ENCODE measurements at regions not wholly inside any gene's neighbourhood (a gene's known extent, or its start where the extent isn't known, plus 50 kb on each side); places are given as distances from the start of the nearest gene placed in this dataset.

GRCh38 chr4:186935901-186936300, 212.2 kb upstream of the FAT1 start:
- no peak for DNase-seq

DNA sequence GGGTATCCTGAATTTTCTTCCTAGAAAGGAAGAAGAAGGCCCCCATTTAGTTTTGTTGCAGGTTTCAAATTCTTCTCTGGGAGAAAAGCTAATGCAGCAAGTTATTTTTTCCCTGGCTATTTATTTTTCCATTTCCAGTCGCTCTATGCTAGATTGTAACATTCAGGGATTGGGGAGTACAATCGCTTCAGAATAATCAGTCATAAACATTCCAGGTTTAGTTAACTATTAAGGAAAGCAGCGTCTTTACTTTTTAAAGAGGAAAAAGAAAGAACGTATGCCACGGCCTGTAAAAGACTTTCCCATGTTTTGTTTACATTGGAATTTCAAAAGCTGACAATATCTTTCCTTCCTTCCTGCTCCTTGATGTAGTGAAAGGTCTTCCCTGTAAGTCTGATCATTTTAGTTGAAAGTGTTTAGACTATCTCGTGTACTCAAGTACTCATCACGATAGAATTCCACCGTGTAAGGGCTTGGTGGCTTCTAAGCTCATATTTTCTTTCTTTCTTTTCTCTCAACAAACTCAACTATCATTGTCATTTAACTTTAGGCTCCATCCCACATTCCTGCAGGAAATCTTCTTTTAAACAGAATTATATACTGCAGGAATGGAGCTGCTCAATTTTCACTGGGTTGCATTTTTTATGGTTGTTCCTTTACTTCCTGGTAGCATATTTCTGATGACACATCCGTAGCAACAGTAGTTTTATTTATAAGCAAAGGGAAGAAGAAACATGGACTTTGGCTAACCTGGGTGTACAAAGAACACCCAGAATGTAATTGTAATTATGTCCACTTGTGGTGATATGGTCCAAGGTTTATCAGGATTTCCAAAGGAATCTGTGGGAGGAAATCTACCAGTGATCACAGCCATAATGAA, 213.1 kb upstream of the FAT1 start:
- no peak for DNase-seq

GRCh38 chr4:186939226-186939625, 215.6 kb upstream of the FAT1 start:
- DNase-seq: no peak

DNA sequence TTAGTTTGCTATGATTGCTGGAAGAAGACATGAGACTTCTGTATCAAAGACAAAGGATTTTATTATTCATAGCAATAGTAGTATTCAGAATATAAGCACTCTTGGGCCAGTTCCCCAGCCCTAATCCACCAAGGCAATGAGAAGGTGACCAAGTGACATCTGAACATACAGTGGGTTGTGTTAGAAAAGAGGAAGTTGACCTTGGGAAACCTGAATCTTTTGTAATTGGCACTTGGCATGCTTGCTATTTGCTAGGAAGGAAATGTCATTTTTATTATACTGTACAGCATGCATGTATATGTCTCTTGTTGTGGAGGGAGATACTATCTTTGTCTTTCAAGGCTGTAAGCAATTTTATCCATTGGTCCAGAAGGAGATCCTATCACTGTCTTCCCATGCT, 216.1 kb upstream of the FAT1 start:
- DNase-seq: no peak

- DNase-seq: no peak
These were observed 216.8 kb upstream of the FAT1 start for GRCh38 chr4:186940476-186940875.

GRCh38 chr4:186942758-186943377, 219.2 kb upstream of the FAT1 start:
- no peak for DNase-seq

- no peak for DNase-seq
These were observed 219.8 kb upstream of the FAT1 start for GRCh38 chr4:186943411-186943810.

DNA sequence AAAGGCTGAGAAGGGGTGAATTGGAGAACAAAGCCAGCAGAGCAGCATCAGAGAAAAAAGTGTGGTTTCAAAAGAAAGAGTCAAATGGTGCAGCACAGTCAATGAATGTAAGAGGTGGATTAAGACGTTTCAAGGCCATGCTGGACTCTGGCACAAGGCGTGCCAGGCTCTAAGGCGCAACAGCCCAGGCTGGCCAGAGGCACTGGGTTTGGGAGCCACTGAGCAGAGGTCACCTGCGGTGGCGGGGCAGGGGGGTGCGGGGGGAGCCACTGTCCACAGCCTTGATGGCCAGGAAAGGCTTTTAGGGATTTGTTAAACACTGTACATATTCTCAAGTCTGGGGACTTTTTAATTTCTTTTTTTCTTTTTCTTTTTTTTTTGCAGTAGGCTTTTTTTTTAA, 222.5 kb upstream of the FAT1 start:
- DNase-seq: no peak

GRCh38 chr4:186946682-186947294, 223.1 kb upstream of the FAT1 start:
- DNase-seq: no peak

GRCh38 chr4:186948361-186949242, 224.9 kb upstream of the FAT1 start:
- no peak for DNase-seq

GRCh38 chr4:186949847-186950246, 226.2 kb upstream of the FAT1 start:
- DNase-seq: no peak

DNA sequence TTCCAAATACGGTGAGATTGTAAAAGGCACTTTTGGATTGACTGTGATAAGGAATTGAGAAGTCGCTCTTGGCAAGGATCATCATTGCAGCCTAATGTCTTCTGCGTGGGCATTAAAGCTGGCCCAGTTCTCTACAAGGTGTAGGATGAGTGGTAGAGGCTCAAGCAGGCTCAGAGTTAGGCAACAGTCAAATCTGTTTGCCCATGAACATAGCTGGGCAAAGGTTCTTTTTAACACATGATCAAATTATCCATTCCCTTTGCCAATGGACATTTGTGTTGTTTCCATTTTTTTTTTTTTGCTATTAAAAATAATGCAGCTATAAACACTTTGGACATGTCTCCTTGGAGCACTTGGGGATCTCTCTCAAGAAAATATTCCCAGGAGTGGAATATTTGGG, 229.1 kb upstream of the FAT1 start:
- no peak for DNase-seq

DNA sequence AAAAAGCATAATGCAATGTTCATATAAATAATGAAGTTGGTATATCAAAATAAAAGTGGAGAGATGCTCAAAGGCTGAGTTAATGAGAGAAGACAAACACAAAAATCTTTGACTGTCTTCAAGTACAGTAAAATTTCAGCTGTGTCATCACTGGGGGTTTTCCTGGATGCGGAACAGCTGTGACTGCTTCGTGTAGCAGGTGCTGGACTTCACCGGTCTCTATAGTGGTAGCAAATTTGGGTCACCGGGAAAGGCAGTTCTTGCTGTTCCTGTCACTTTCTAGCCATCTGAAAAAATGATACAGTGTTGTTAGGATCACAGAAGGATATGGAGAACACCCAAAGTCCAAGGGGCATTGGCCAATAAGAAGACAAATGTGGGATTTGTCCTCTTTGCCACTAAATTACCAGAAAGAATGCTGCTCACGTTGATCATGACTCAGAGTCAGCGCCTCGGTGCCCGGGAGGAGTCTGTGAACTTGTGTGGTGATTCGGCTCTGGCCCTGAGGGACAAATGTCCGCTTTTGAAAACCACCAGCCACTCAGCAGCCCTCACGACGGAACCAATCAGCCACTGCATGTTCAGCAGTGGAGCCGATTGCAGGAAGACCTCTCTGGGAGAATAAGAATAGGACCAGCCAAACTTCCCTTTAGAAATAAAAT, 230.1 kb upstream of the FAT1 start:
- DNase-seq: no peak

DNA sequence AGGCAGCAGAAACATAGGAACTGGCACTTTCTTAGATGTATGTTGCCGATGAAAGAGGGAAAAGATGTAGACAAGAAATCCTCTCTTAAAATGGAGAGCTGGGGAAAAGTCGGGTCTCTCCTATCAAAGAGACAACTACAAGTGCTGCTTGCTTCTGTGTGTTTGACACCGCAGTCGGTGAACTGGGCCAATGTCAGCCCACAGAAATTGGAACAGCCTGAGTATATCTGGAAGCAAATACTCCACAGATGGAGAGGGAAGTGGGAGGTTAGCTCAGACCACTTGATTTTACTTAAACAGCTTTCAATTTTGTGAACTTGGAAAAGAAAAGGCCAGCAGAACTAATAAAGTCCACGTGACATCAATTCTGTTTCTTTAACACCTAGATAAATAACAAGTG, 230.9 kb upstream of the FAT1 start:
- DNase-seq: no peak

DNA sequence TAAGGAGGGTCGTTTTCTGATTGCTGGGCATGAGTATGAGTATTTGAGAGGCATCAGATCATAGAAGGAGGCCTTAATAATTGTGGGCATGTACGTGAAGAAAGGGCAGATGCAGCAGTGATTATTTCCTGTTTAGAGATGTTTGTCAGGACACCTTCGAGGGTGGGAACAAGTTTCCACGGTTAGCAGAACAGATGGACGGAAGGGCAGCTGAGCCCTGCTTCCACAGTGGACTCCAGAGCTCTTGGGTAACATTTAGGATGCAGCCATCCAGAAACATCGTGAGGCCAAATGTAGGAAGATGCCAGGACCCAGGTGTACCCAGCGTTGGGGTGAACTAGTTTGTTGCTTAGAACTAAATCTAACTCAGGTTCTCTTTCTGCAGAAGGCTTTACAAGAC, 231.3 kb upstream of the FAT1 start:
- DNase-seq: no peak

- DNase-seq: no peak
These were observed 234.4 kb upstream of the FAT1 start for GRCh38 chr4:186957952-186958555.

DNA sequence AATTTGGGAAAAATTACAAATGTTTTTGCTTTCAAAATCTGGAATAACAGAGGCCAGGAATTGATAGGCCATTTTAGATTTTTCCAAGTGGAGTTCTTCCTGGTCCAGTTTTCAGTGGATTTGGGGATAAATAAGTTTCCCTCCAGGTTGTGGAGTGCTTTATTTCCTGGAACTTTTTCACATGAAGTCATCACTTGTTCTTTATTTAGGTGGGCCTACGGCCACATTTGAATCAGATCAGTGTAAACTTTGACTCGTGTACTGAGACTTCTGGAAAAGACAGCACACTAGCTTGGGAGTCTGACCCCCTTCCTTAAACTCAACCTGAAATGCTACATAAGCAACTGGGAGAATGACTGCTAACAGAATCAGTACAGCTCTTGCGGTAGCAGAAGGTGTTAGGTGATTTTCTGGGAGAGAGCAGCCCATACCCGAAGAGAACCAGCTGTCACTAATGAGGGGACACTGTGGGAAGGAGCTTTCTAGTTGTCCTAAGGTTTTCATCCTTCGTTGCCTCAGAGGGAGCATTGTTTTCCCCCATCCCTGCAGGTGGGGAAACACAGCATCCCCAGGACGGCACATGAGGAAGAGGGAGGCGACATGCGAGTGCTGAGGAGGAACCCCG, 235.2 kb upstream of the FAT1 start:
- no peak for DNase-seq

- DNase-seq: no peak
These were observed 256.5 kb upstream of the FAT1 start for GRCh38 chr4:186979961-186980745.

- no peak for DNase-seq
These were observed 257.5 kb upstream of the FAT1 start for GRCh38 chr4:186981161-186981560.

DNA sequence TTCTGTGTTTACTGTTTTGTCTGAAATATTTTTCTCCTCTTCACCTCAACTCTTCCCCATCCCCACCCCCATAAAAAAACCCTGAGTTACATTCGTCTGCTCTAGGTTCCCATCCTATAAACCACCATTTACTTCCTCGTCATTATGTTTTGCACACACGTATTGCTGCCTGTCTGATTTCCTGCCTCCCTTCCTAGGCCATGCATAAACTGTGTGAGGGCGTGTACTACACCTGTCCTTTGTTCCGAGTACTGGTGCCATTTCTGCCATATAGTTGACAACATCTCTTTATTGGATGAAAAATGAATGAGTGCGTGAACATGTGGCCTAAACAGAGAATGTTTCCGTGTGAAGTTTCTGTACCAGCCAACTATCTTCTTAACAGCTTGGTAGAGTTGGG, 258.5 kb upstream of the FAT1 start:
- DNase-seq: no peak

DNA sequence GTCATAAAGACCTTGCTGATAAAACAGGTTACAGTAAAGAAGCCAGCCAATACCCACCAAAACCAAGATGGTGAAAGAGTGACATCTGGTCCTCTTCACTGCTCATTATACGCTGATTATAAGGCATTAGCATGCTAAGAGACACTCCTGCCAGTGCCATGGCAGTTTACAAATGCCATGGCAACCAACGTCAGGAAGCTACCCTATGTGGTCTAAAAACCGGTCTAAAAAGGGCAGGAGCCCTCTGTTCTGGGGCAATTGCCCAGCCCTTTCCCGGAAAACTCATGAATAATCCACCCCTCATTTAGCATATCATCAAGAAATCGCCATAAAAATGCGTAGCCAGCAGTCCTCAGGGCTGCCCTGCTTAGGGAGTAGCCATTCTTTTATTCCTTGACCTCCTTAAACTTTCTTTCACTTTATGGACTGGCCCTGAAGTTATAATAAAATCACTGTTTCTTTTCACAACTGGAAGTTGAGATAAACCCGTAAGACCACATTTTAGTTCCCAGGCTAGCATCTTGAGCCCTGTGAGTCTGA, 260.5 kb upstream of the FAT1 start:
- no peak for DNase-seq
